Uterus (tissue), 3 donors: ENCODE measurements at regions not wholly inside any gene's neighbourhood (a gene's known extent, or its start where the extent isn't known, plus 50 kb on each side); places are given as distances from the start of the nearest gene placed in this dataset.
A peak's percentile ranks its signal among the peaks of the same experiment; 100 is the strongest.

Experiments used
- DNase-seq, 2 donors: peaks; one replicate each; pipeline ENCODE4 v3.0.0-alpha.2; 2019 to 2020
- H3K27ac ChIP-seq, 2 donors: fragments of 200-600 bp; sonication (generic); 1 replicate in 1 of 2; 2 replicates in 1 of 2; pipeline ENCODE4 v1.5.1; 2016 to 2018
- H3K27me3 ChIP-seq, 2 donors: fragments of 200-600 bp; sonication (generic); one replicate each; pipeline ENCODE4 v1.5.1; 2018 to 2019; ENCODE audit warnings: control low read depth in 1 of 2
- H3K36me3 ChIP-seq, 2 donors: fragments of 200-600 bp; sonication (generic); one replicate each; pipeline ENCODE4 v1.5.1; 2019; ENCODE audit warnings: control low read depth in 1 of 2
- H3K4me1 ChIP-seq, 2 donors: fragments of 200-600 bp; sonication (generic); one replicate each; pipeline ENCODE4 v1.5.1; 2018 to 2019; ENCODE audit warnings: control low read depth in 1 of 2
- H3K4me3 ChIP-seq, 2 donors: fragments of 200-600 bp; sonication (generic); 1 replicate in 1 of 2; 2 replicates in 1 of 2; pipeline ENCODE4 v1.5.1; 2018 to 2019; ENCODE audit warnings: mild to moderate bottlenecking in 1 of 2
- H3K9me3 ChIP-seq, 2 donors: fragments of 200-600 bp; sonication (generic); one replicate each; pipeline ENCODE4 v1.5.1; 2019; ENCODE audit warnings: control low read depth in 1 of 2
- CTCF ChIP-seq, 4 experiments: fragments of 200-600 bp in 2 of 4; fragments of 450-650 bp in 2 of 4; sonication (generic) in 2 of 4; IDR thresholded peaks; one replicate each; pipeline ENCODE4 v1.5.1; 2016 to 2019; ENCODE audit warnings: antibody characterized with exemption in 4 of 4, mild to moderate bottlenecking in 2 of 4, moderate library complexity in 1 of 4
- POLR2A ChIP-seq, 2 donors: fragments of 450-650 bp; IDR thresholded peaks; one replicate each; pipeline ENCODE4 v1.6.1; 2016; ENCODE audit warnings: antibody characterized with exemption in 2 of 2, mild to moderate bottlenecking in 1 of 2, moderate library complexity in 1 of 2
- intact Hi-C: fragments of 100-400 bp; cut with DNase I; formaldehyde crosslinking; loops from one replicate; pipeline ENCODE4 v1.15.1; 2023; ENCODE audit warnings: low total_unique reads
- donor health status: DM: yes; HTN: yes; CAD: no.

- TF ChIP-seq POLR2A (IDR thresholded peaks at IDR 0.05) (no peak), CTCF (IDR thresholded peaks at IDR 0.05) (no peak)
- Histone ChIP-seq H3K27me3 (no peaks in the 10 kb centered on the region), H3K4me1 (no peaks in the 10 kb centered on the region), H3K27ac (no peak overlapping the region), H3K4me3 (no peak overlapping the region), H3K36me3 (no peaks in the 10 kb centered on the region), H3K9me3 (no peaks in the 10 kb centered on the region)
- no peak for DNase-seq
- intact Hi-C loops = no loop called here
These were observed 101.7 kb upstream of the TTC34 start for GRCh38 chr1:2903226-2903625.

GRCh38 chr1:2904191-2904590, 102.7 kb upstream of the TTC34 start:
- no peaks in the 10 kb centered on the region for H3K4me1 ChIP-seq
- no peak overlapping the region for H3K4me3 ChIP-seq
- no peaks in the 10 kb centered on the region for H3K36me3 ChIP-seq
- no peaks in the 10 kb centered on the region for H3K27me3 ChIP-seq
- no peak overlapping the region for H3K27ac ChIP-seq
- no peak for DNase-seq
- no peaks in the 10 kb centered on the region for H3K9me3 ChIP-seq
- intact Hi-C loops = no loop called here
- TF ChIP-seq CTCF (IDR thresholded peaks at IDR 0.05) (no peak), POLR2A (IDR thresholded peaks at IDR 0.05) (no peak)

- DNase-seq = no peak
- intact Hi-C loops = no loop called here
- TF ChIP-seq POLR2A (IDR thresholded peaks at IDR 0.05) (no peak), CTCF (IDR thresholded peaks at IDR 0.05) (no peak)
- Histone ChIP-seq H3K27ac (no peak overlapping the region), H3K4me3 (no peak overlapping the region), H3K4me1 (no peaks in the 10 kb centered on the region), H3K36me3 (no peaks in the 10 kb centered on the region), H3K9me3 (no peaks in the 10 kb centered on the region), H3K27me3 (no peaks in the 10 kb centered on the region)
These were observed 103.9 kb upstream of the TTC34 start for GRCh38 chr1:2905356-2905755.

- Histone ChIP-seq H3K9me3 (no peaks in the 10 kb centered on the region), H3K36me3 (no peaks in the 10 kb centered on the region), H3K4me1 (no peaks in the 10 kb centered on the region), H3K4me3 (no peak overlapping the region), H3K27ac (no peak overlapping the region), H3K27me3 (no peaks in the 10 kb centered on the region)
- intact Hi-C loops = no loop called here
- peak in 1 of 2 donors; percentile 14 for DNase-seq
- TF ChIP-seq CTCF (IDR thresholded peaks at IDR 0.05) = no peak
- TF ChIP-seq POLR2A (IDR thresholded peaks at IDR 0.05) = no peak
These were observed 104.6 kb upstream of the TTC34 start for GRCh38 chr1:2906085-2906484.

- no peak overlapping the region for H3K27ac ChIP-seq
- no peak for DNase-seq
- no peaks in the 10 kb centered on the region for H3K36me3 ChIP-seq
- H3K4me3 ChIP-seq = no peak overlapping the region
- H3K9me3 ChIP-seq = no peaks in the 10 kb centered on the region
- H3K27me3 ChIP-seq = no peaks in the 10 kb centered on the region
- TF ChIP-seq POLR2A (IDR thresholded peaks at IDR 0.05) (no peak), CTCF (IDR thresholded peaks at IDR 0.05) (no peak)
- H3K4me1 ChIP-seq = no peaks in the 10 kb centered on the region
- intact Hi-C loops = no loop called here
These were observed 105.1 kb upstream of the TTC34 start for GRCh38 chr1:2906620-2907019.
